ENCODE measurements at regions not wholly inside any gene's neighbourhood (a gene's known extent, or its start where the extent isn't known, plus 50 kb on each side); places are given as distances from the start of the nearest gene placed in this dataset.

DNA sequence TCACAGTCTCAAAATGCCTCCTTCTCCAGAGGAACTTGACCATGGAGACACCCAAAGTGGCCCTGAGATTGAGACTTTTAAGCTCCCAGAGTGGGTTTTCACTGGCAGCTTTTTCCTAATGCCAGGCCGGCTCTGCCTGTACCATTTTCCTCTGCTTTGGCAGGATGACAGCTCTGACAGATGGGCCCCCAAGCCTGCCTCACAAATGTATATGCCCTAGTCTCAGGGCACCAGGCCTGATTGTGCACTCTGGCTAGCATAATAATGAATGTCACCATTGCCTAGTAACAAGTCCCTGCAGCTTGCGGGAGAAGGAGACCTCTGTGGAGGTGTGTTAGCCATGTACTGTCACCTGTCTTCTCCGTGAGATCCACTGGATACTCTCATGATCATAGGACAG lies 772.8 kb upstream of the TSPY4 start:
- no peak for DNase-seq

DNA sequence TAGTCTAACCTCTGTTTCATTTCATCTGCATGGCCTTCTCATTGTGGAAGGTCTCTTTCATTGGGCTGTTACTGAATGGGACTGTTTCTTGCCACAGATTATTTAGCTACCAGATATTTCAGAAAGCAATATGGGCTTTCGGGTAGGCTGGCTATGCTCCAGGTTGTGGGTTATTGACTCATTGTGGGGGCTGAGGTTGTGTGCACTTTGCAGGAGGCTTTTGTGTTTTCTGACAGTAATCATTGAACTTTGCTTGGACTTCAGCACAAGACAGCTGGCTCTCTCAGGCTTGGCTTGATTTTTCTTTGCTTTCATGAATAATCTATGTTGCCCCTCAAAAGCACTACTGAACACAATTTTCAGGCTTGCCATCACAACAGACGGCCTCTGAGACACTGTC lies 771.1 kb upstream of the TSPY4 start:
- peak in 1 of 5 experiments; percentile 0 for DNase-seq

DNA sequence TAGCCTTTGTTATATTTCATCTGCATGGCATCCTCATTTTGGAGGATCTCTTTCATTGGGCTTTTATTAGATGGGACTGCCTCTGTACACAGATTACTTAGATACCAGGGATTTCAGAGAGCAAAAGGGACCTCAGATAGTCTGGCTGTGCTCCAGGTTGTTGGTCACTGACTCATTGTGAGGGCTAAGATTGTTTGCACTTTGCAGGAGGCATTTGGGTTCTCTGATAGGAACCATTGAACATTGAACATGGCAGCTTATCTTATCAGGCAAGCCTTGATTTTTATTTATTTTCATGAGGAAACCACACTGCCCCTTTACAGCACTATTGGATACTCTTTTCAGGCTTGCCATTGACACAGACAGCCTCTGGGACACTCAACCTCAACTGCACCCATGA lies 766.9 kb upstream of the TSPY4 start:
- DNase-seq = no peak

DNA sequence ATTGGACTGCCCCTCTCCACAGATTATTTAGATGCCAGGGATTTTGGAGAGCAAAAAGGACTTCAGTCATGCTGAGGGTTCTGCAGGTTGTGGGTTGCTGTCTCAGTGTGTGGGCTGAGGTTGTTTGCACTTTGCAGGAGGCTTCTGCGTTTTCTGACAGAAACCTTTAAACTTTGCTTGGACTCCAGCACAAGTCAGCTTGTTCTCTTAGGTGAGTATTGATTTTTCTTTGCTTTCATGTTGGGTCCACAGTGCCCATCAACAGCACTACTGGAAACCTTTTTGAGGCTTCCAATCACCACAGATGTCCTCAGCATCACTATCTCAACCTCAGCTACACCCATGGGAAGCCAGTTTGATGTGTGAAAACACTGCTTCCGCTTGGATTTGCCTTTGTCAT lies 764.3 kb upstream of the TSPY4 start:
- no peak for DNase-seq

DNA sequence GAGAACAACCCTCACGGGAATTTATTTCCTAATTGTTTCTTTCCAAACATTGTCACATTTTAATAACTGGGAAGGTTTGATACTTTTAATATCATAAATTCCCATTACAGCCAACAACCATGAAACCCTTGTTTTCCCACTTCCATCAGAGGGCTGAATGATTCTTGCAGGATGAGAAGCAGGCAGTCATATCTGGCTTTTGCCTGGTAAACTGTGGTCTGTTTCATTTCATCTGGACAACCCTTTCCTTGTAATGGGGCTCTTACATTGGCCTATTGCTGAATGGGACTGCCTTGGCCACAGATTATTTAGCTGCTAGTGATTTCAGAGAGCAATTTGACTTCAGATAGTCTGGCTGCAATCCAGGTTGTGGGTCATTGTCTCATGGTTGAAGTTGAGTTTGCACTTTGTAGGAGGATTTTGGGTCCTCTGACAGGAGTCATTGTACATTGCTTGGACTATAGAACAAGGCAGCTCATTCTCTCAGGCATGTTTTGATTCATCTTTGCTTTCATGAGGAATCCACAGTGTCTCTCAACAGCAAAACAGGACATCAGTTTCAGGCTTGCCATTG lies 754.9 kb upstream of the TSPY4 start:
- DNase-seq = no peak

DNA sequence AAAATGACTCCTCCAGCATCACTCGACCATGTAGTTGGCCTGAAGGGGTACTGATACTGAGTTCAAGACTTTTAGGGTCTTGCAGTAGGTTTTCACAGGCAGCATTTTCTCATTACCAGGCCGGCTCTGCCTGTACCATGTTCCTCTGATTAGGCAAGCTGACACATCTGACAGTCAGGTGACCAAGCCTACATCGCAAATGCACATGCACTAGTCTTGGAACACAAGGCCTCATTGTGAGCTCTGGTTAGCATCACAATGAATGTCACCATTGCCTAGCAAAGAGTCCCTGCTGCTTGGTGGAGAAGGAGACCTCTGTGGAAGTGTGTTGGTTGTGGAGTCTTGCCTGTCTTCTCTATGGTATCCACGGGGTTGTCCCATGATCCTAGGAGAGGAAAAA lies 754.1 kb upstream of the TSPY4 start:
- DNase-seq = no peak

DNA sequence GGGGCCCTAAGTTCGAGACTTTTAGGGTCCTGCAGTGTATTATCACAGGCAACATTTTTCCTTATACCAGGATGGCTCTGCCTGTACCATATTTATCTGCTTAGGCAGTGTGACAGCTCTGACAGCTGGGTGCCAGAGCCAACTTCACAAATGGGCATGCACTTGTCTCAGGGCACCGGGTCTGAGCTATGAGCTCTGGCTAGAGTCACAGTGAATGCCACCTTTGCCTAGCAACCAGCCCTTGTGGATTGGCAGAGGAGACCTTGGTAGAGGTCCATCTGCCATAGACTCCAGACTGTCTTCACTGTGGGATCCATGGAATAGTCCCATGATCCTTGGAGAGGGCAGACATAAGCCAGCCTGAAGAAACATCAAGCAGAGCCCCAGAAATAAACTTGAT lies 746.6 kb upstream of the TSPY4 start:
- DNase-seq = no peak

DNA sequence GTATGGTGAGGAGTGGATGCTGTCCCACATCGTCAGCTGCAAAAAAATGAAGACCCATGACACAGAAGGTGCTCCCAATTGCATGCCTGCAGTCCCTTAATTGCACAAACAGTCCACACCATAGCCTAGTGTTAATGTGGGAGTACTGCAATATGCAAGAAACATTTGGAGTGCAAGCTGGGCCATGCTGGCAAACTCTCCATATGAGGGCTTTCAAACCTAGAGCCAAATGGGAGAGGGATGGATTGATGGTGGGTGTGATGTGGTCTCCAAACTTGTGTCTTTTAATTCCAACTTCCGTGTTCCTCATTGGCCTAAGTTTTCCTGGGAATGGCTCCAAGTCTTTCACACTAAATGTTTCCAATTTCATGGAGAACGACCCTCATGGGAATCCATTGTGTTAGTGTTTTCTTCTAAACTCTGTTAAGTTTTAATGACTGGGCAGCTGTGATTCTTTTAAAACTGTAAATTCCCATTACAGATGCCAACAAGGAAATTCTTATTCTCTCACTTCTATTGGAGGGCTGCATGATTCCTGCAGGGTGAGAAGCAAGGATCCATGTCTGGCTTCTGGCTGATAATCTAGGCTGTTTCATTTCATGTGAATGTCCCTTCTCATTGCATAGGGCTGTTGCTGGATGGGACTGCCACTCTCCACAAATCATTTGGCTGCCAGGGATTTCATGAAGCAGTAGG lies 745.3 kb upstream of the TSPY4 start:
- no peak for DNase-seq

DNA sequence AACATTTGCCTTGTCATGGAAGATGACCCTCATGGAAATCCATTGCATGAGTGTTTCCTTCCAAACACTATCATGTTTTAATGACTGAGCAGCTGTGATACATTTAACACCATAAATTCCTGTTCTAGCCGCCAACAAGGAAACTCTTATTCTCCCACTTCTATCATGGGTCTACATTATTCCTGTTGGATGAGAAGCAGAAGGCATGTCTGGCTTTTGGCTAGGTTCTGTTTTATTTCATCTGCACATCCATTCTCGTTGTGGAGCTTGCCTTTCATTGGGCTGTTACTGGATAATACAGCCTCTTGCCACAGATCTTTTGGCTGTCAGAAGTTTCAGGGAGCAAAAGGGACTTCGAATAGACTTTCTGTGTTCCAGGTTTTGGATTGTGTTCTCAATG lies 742.6 kb upstream of the TSPY4 start:
- no peak for DNase-seq

DNA sequence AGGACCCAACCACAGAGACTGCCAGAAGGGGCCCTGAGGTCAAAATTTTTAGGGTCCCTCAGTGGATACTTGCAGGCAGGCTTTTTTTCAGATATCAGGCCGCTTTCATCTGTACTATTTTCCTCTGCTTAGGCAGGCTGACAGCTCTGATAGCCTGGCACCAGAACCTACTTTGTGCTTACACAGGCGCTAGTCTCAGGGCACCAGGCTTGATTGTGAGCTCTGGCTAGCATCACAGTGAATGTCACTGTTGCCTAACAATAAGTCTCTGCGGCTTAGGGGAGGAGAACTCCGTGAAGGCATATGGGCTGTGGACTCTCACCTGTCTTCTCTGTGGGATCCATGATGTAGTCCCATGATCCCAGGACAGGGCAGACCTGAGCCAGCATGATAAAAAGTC lies 738.1 kb upstream of the TSPY4 start:
- no peak for DNase-seq

DNA sequence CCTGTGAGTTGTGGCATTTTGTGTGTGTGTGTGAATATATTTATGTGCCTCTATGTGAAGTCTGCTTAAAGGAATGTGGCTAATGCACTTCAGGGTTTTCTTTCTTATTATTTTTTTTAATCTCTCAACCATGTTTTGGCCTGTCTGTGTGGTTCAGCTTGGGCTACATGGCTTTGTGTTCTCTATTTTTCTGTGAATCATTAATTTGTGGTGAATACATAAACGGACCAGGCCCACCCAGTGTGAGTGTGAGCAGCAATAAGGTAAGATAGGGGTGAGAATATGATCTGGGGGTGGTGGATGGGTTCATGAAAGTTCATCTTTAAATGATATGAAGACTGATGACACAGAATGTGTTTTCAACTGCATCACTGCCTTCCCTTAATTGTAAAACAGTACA lies 726.6 kb upstream of the TSPY4 start:
- no peak for DNase-seq

DNA sequence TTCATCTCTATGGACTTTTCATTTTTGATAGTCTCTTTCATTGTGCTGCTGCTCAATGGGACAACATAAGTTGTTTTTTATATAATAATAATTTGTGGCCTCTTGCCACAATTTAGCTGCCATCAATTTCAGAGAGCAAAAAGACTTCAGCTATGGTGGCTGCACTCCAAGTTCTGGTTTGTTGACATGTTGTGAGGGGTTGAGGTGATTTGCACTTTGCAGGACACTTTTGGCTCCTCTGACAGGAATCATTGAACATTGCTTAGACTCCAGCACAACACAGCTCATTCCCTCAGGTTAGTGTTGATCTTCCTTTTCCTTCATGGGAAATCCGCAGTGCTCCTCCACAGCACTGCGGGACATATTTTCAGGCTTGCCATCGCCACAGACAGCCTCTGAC lies 725.4 kb upstream of the TSPY4 start:
- no peak for DNase-seq

DNA sequence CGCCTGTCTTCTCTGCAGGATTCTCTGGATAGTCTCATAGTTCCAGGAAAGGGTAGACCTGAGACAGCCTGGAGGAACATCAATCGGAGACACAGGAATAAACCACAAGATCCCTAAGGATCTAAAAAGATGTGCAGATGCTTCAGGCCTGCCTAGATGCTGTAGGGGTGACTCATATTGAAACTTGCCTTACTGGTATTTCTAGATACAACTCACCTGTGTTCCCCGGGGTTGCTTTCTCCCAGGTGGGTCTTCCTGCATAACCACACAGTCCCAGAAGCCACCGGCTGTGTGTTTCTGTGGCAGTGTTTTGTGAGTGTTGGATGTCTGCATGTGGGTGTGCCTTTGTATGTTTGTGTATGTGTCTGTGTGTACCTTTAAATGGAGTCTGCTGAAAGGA lies 719.0 kb upstream of the TSPY4 start:
- DNase-seq = no peak

DNA sequence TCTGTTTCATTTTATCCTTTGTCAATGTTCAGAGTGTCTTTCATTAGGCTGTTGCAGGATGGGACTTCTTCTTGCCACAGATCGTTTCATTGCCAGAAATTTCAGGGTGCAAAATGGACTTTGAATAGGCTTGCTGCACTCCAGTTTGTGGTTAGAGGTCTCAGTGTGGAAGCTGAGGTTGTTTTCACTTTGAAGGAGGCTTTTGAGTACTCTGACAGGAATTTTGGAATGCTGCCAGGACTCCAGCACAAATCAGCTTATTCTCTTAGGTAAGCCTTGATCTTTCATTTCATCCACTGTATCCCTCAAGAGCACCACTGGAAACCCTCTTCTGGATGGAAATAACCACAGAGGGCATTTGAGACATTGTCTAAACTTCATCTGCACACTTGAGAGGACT lies 715.1 kb upstream of the TSPY4 start:
- no peak for DNase-seq

DNA sequence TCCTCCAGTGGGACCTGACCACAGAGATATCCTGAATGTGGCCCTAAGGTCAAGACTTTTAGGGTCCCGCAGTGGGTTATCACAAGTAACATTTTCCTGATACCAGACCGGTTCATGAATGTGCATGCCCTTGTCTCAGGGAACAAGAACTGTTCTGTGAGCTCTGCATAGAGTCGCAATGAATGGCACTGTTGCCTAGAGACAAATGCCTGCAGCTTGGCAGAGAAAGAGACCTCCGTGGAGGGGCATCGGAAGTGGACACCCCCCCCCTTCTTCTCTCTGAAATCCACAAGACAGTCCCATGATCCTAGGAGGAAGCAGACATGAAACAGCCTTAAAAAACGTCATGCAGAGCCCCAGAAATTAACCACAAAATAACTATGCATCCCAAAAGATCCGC lies 714.4 kb upstream of the TSPY4 start:
- no peak for DNase-seq

DNA sequence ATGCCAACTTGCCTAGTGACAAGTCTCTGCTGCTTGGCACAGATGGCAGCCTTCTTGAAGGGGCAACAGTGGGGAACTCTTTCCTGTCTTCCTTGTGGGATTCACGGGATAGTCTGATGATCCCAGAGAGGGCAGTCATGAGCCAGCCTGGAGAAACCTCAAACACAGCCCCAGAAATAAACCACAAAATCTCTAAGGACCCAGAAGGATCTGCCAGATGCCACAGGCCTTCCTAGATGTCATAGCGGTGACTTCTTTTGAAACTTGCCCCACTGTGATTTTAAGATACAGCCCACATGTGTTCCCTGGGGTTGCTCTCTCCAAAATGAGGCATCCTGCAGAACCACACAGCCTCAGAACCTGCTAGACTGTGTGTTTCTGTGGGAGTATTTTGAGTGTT lies 707.6 kb upstream of the TSPY4 start:
- peak in 1 of 5 experiments; percentile 1 for DNase-seq

DNA sequence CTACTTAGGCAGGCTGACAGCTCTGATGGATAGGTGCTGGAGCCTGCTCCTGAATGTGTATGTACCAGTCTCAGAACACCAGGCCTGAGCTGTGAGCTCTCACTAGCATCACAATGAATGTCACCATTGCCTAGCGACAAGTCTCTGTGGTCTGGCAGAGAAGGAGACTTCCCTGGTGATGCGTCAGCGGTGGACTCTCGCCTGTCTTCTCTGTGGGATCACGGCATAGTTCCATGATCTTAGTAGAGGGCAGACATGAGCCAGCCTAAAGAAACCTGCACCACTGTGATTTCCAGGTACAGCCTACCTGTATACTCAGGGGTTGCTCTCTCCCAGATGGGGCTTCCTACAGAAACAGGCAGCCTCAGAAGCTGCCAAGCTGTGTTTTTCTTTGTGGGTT lies 699.2 kb upstream of the TSPY4 start:
- no peak for DNase-seq

DNA sequence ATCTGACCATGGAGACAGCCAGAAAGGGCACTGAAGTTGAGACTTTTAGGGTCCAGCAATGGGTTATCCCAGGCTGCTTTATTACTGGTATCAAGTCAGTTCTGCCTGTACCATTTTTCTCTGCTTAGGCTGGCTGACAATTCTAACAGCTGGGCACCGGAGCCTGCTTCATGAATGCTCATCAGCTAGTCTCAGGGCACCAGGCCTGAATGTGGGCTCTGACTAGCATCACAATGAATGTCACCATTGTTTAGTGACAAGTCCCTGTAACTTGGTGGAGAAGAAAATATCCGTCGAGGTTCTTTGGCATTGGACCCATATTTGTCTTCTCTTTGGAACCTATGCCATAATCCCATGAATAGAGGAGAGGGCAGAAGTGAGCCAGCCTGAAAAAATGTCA lies 692.3 kb upstream of the TSPY4 start:
- no peak for DNase-seq

DNA sequence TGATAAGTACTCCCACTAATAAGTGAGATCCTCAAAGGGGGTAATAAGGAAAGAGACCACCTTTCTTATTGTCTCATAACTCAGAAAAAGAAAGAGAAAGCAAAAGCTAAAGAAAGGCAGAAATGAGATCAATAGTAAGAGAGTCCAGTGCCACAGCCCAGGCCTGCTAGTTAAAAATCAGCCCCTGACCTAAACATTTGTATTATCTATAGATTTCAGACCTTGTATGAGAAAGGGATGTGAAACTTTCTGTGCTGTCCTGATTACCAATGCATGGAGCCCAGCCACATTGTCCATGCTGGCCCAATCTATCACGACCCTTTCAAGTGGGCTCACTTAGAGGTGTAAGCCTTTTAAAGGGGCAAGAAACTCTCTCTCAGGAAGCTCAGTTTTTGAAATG lies 684.8 kb upstream of the TSPY4 start:
- no peak for DNase-seq

DNA sequence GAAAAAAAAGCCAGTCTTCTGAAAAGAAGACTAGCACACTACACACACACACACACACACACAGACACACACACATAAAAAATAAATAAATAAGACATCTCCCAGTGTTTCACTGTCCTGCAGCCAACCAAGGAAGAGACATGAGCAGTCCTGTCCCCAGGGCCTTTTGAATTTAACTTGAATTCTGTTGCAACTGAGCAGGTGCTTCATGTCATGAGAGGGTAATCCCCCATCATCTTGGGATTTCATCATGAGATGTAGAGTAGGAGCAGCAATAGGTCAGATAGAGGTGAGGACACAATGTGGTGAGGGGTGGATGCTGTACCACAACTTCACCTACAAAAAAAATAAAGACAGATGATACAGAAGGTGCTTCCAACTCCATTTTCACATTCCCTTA lies 682.2 kb upstream of the TSPY4 start:
- no peak for DNase-seq

DNA sequence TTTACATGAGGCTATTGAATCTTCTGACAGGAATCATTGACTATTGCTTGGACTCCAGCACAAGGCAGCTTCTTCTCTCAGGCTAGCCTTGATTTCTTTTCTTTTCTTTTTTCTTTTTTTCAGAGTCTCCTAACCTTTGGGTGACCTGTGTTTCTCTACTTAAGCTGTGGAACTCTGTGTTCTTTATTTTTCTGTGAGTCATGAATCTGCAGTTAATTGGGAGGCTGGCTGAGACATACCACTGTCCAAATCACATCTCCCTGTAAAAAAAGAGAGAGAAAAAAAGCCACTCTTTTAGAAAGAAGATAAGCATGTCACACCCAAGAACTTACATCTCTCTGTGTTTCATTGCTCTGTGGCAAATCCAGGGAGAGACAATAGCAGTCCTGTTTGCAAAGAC lies 681.2 kb upstream of the TSPY4 start:
- DNase-seq = no peak

DNA sequence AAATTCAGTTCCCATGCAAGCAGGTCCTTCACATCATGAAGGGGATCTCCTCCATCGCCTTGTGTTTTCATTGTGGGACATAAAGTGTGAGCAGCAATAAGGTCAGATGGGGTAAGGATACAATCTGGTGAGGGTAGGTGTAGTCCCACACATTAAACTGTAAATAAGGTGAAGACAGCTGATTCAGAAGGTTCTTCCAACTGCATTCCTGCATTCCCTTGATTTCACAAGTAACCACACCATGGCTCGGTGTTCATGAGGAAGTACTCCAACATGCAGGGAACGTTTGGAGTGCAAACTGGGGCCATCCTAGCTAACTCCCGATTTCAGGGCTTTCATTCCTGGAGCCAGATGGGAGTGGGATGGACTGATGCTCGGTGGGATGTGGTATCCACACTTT lies 680.7 kb upstream of the TSPY4 start:
- DNase-seq = no peak

DNA sequence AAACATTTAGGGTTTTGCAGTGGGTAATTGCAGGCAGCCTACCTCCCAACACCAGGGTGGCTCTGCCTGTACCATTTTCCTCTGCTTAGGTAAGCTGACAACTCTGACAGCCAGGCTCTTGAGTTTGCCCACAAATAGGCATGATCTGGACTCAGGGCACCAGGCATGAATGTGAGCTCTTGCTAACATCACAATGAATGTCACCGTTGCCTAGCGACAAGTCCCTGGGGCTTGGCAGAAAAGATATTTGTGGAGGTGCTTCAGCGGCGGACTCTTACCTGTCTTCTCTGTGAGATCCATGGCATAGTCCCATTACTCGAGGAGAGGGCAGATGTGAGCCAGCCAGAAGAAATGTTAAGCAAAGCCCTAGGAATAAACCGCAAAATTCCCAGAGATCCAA lies 677.5 kb upstream of the TSPY4 start:
- no peak for DNase-seq

DNA sequence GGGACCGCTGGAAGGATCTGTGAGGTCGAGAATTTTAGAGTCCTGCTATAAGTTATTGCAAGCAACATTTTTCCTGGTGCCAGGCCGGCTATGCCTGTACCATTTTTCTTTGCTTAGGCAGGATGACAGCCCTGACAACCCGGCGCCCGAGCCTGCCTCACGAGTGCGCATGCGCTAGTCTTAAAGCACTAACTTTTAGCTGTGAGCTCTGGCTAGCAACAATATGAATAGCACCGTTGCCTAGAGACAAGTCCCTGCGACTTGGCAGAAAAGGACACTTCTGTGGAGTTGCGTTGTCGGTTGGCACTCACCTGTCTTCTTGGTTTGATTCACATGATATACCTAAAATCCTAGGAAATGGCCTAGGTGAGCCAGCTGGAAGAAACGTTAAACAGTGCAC lies 663.4 kb upstream of the TSPY4 start:
- no peak for DNase-seq

DNA sequence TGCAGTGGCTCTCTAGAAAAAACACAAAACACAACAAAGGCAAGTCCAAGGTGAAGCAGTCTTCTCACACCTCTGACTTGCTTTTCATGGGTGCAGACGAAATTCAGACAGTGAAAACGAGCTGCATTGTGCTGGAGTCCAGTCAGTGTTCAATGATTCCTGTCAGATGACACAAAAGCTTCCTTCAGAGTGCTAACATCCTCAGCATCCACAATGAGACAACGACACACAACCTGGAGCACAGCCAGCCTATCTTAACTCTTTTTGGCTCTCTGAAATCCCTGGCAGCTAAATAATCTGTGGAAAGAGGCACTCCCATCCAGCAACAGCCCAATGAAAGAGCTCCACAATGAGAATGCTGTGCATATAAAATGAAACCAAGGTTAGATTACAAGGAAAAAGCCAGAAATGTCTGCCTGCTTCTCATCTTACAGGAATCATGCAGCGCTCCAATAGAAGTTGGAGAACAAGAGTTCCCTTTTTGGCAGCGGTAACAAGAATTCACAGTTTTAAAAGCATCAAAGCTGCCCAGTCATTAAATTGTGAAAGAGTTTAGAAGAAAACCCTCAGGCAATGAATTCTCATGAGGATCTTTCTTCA lies 659.8 kb upstream of the TSPY4 start:
- no peak for DNase-seq

All from T-helper 2 cell (primary cell).